Stomach (tissue), 8 donors: ENCODE measurements at regions not wholly inside any gene's neighbourhood (a gene's known extent, or its start where the extent isn't known, plus 50 kb on each side); places are given as distances from the start of the nearest gene placed in this dataset.
"Not testable (repeated sequence)": the region's sequence is repeated elsewhere in the genome, so short reads cannot be mapped to it uniquely, and the experiment has no call there.

Source experiments
- DNase-seq, 2 donors: peaks; one replicate each; pipeline versions ENCODE4 v3.0.0 to v3.0.0-alpha.2; 2013 to 2019
- H3K27ac ChIP-seq, 5 donors: fragments of 200-600 bp in 4 of 5; sonication (generic) in 4 of 5; one replicate each; pipeline ENCODE4 v1.5.1; 2013 to 2019; ENCODE audit warnings: mild to moderate bottlenecking in 1 of 5, moderate library complexity in 1 of 5
- H3K27me3 ChIP-seq, 3 donors: fragments of 200-600 bp; sonication (generic); one replicate each; pipeline ENCODE4 v1.5.1; 2017 to 2019; ENCODE audit warnings: mixed run types in 1 of 3
- H3K36me3 ChIP-seq, 4 donors: fragments of 200-600 bp; sonication (generic); 1 replicate in 3 of 4; 2 replicates in 1 of 4; pipeline ENCODE4 v1.5.1; 2016 to 2019
- H3K4me1 ChIP-seq, 4 donors: fragments of 200-600 bp; sonication (generic); one replicate each; pipeline ENCODE4 v1.5.1; 2016 to 2019
- H3K4me3 ChIP-seq, 4 donors: fragments of 200-600 bp; sonication (generic) in 3 of 4; one replicate each; pipeline ENCODE4 v1.5.1; 2016 to 2019; ENCODE audit warnings: mild to moderate bottlenecking in 1 of 4
- H3K9me3 ChIP-seq, 4 donors: fragments of 200-600 bp; sonication (generic); one replicate each; pipeline ENCODE4 v1.5.1; 2016 to 2019
- CTCF ChIP-seq, 7 experiments: fragments of 450-650 bp in 4 of 7; fragments of 200-600 bp in 3 of 7; sonication (generic) in 3 of 7; IDR thresholded peaks; one replicate each; pipeline ENCODE4 v1.5.1; 2016 to 2019; ENCODE audit warnings: antibody characterized with exemption in 7 of 7, control low read depth in 2 of 7, mild to moderate bottlenecking in 1 of 7
- EP300 ChIP-seq: sonication (generic); formaldehyde crosslinking; IDR thresholded peaks from one replicate; pipeline ENCODE4 v1.6.1; 2017; ENCODE audit warnings: antibody characterized with exemption
- POLR2A ChIP-seq, 4 donors: fragments of 450-650 bp; IDR thresholded peaks; one replicate each; pipeline ENCODE4 v1.6.1; 2016; ENCODE audit warnings: antibody characterized with exemption in 4 of 4, control low read depth in 2 of 4, mild to moderate bottlenecking in 1 of 4, moderate library complexity in 1 of 4
- POLR2AphosphoS5 ChIP-seq, 3 donors: sonication (generic); formaldehyde crosslinking; IDR thresholded peaks; one replicate each; pipeline ENCODE4 v1.6.1; 2016; ENCODE audit warnings: antibody characterized with exemption in 3 of 3
- WGBS, 5 donors: extraction: QIAGEN DNeasy Blood & Tissue Kit in 3 of 5; methylation state at CpG; one replicate each; pipeline versions ENCODE4 v1.1.5 to v1.1.7; 2013 to 2018; 5-methylcytosine and 5-hydroxymethylcytosine counted together
- intact Hi-C: fragments of 100-400 bp; cut with DNase I; formaldehyde crosslinking; loops from one replicate; pipeline ENCODE4 v1.15.1; 2023; ENCODE audit warnings: low total_unique reads
- donor health status: healthy with polysubstance abuse.
- donor health status: Bipolar disorder and iron deficiency.
- donor health status: healthy.

- intact Hi-C loops: no loop called here
- Histone ChIP-seq H3K36me3 (no peaks in the 10 kb centered on the region), H3K4me1 (no peaks in the 10 kb centered on the region), H3K9me3 (no peaks in the 10 kb centered on the region), H3K27me3 (no peaks in the 10 kb centered on the region), H3K27ac (no peak overlapping the region), H3K4me3 (no peak overlapping the region)
- TF ChIP-seq POLR2A (IDR thresholded peaks at IDR 0.05): no peak
- no peak for TF ChIP-seq POLR2AphosphoS5 (IDR thresholded peaks at IDR 0.05)
- WGBS, 5 donors: 27 to 41% (median 33%) methylated on average over 3 of the region's 3 CpGs
- no peak for DNase-seq
Measured at GRCh38 chr7:120079704-120080103, 193.3 kb upstream of the KCND2 start.

GRCh38 chr7:120086468-120086867, 186.5 kb upstream of the KCND2 start:
- H3K4me1 ChIP-seq, H3K27me3 ChIP-seq, H3K27ac ChIP-seq, intact Hi-C loops, DNase-seq, H3K4me3 ChIP-seq, H3K9me3 ChIP-seq, H3K36me3 ChIP-seq: not testable (repeated sequence)
- WGBS, 5 donors: 84 to 89% (median 87%) methylated on average over 16 of the region's 16 CpGs

GRCh38 chr7:120089968-120090367, 183.0 kb upstream of the KCND2 start:
- no peaks in the 10 kb centered on the region for H3K4me1 ChIP-seq
- no peaks in the 10 kb centered on the region for H3K27me3 ChIP-seq
- no peaks in the 10 kb centered on the region for H3K9me3 ChIP-seq
- no peaks in the 10 kb centered on the region for H3K36me3 ChIP-seq
- H3K27ac ChIP-seq: no peak overlapping the region
- H3K4me3 ChIP-seq: no peak overlapping the region
- 61 to 82% (median 67%) methylated on average over 4 of the region's 4 CpGs for WGBS, 5 donors
- no peak for DNase-seq
- intact Hi-C loops: no loop called here
- TF ChIP-seq CTCF (IDR thresholded peaks at IDR 0.05) (no peak), POLR2A (IDR thresholded peaks at IDR 0.05) (no peak), POLR2AphosphoS5 (IDR thresholded peaks at IDR 0.05) (no peak), EP300 (no peak)

GRCh38 chr7:120091807-120092206, 181.2 kb upstream of the KCND2 start:
- 57 to 76% (median 63%) methylated on average over 3 of the region's 3 CpGs for WGBS, 5 donors
- intact Hi-C loops: no loop called here

GRCh38 chr7:120097020-120097419, 176.0 kb upstream of the KCND2 start:
- WGBS, 5 donors: 50 to 69% (median 65%) methylated on average over 2 of the region's 2 CpGs

More at GRCh38 chr7:120091807-120092206, 181.2 kb upstream of the KCND2 start:
- H3K9me3 ChIP-seq: no peaks in the 10 kb centered on the region
- H3K36me3 ChIP-seq: no peaks in the 10 kb centered on the region
- no peaks in the 10 kb centered on the region for H3K27me3 ChIP-seq
- H3K4me3 ChIP-seq: no peak overlapping the region
- TF ChIP-seq POLR2A (IDR thresholded peaks at IDR 0.05) (no peak), CTCF (IDR thresholded peaks at IDR 0.05) (no peak), POLR2AphosphoS5 (IDR thresholded peaks at IDR 0.05) (no peak), EP300 (no peak)
- H3K4me1 ChIP-seq: no peaks in the 10 kb centered on the region
- no peak overlapping the region for H3K27ac ChIP-seq
- peak in 1 of 2 donors; percentile 10 for DNase-seq

More at GRCh38 chr7:120097020-120097419, 176.0 kb upstream of the KCND2 start:
- H3K36me3 ChIP-seq: no peaks in the 10 kb centered on the region
- TF ChIP-seq EP300 (no peak), POLR2A (IDR thresholded peaks at IDR 0.05) (no peak), CTCF (IDR thresholded peaks at IDR 0.05) (no peak)
- H3K4me3 ChIP-seq: no peak overlapping the region
- H3K27ac ChIP-seq: no peak overlapping the region
- no peaks in the 10 kb centered on the region for H3K4me1 ChIP-seq
- intact Hi-C loops: no loop called here
- H3K9me3 ChIP-seq: no peaks in the 10 kb centered on the region
- H3K27me3 ChIP-seq: no peaks in the 10 kb centered on the region
- peak in 1 of 2 donors; percentile 5 for DNase-seq
